ENCODE measurements at regions not wholly inside any gene's neighbourhood (a gene's known extent, or its start where the extent isn't known, plus 50 kb on each side); places are given as distances from the start of the nearest gene placed in this dataset.

GRCh38 chr16:5381481-5381880, 283.9 kb upstream of the EEF2KMT start:
- DNase-seq (ENCODE audit: low read depth in 2 of 2): no peak

DNA sequence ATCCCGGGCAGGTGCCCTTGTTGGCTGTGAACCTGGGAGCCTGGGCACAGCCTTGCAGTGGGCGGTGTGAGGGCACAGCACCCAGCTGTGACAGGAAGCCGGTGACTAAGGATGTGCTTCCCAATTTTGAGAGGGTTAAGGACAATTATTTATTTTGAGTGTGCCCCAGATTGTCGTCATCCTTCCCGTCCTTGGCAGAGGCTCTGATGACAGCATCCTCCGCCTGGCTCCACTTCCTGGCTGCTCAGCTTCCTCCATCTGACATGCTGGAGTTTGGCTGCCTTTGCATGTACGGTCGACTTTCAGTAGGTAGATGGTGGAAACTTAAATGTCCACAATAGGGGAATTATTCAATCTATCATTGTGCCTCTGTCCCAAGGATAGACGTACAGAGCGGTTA, 282.4 kb upstream of the EEF2KMT start:
- no peak for DNase-seq (ENCODE audit: low read depth in 2 of 2)

GRCh38 chr16:5378531-5378930, 280.9 kb upstream of the EEF2KMT start:
- DNase-seq (ENCODE audit: low read depth in 2 of 2): no peak

GRCh38 chr16:5377280-5377898, 279.8 kb upstream of the EEF2KMT start:
- DNase-seq (ENCODE audit: low read depth in 2 of 2): no peak

GRCh38 chr16:5374184-5374583, 276.6 kb upstream of the EEF2KMT start:
- no peak for DNase-seq (ENCODE audit: low read depth in 2 of 2)

GRCh38 chr16:5367951-5368350, 270.4 kb upstream of the EEF2KMT start:
- DNase-seq (ENCODE audit: low read depth in 2 of 2): no peak

GRCh38 chr16:5366126-5366525, 268.5 kb upstream of the EEF2KMT start:
- DNase-seq (ENCODE audit: low read depth in 2 of 2): no peak

DNA sequence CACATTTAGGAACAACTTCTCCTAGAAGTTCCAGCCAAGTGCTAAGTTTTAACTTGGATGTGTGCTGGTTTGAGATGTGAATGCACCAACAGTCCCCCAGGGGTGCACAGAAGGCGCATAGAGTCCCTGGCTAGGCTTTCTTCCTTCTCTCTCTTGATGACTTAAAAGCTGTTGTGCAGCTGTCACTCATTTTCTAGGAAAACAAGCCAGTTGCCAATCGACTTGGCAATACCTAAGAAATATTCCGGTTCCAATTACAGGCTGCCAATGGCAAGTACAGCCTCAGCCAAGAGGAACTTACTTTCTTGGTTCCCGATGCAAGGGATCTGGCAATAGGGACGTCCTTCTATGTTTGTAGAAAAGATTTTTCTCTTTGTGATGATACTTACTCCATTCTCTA, 266.6 kb upstream of the EEF2KMT start:
- no peak for DNase-seq (ENCODE audit: low read depth in 2 of 2)

GRCh38 chr16:5361322-5361721, 263.7 kb upstream of the EEF2KMT start:
- no peak for DNase-seq (ENCODE audit: low read depth in 2 of 2)

DNA sequence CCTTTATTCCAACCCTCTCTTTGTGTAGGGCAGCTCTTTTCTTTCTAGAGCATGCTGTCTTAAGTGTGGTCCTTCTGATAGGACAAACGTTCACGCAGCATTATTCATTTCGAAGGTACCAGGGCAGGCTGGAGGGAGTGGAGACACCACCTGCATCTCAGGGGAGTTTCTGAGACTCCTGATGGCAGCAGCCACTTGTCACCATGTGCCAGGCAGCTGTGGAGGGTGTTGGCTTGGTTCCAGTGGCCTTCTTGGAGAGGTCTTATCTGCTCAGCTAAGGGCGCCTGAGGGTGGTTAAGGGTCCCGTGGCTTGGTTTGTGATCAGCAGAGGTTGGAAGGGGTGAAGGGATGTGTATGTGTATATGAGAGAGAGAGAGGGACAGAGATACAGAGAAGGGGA, 257.1 kb upstream of the EEF2KMT start:
- DNase-seq (ENCODE audit: low read depth in 2 of 2): no peak

GRCh38 chr16:5349670-5350517, 252.3 kb upstream of the EEF2KMT start:
- DNase-seq (ENCODE audit: low read depth in 2 of 2): no peak

DNA sequence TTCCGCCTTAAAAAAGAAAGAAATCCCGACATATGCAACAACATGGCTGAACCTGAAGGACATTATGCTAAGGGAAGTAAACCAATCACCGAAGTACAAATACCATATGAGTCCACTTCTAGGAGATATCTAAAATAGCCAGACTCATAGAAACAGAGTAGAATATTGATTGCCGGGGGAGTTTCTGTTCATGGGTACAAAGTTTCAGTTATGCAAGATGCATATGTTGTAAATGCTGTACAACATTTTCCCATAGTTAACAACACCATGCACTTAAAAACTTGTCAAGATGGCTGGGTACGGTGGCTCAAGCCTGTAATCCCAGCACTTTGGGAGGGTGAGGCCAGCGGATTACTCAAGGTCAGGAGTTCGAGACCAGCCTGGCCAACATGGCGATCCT, 251.5 kb upstream of the EEF2KMT start:
- no peak for DNase-seq (ENCODE audit: low read depth in 2 of 2)

- no peak for DNase-seq (ENCODE audit: low read depth in 2 of 2)
These were observed 250.0 kb upstream of the EEF2KMT start for GRCh38 chr16:5347561-5347960.

- no peak for DNase-seq (ENCODE audit: low read depth in 2 of 2)
These were observed 239.3 kb upstream of the EEF2KMT start for GRCh38 chr16:5336941-5337340.

- DNase-seq (ENCODE audit: low read depth in 2 of 2): no peak
These were observed 236.4 kb upstream of the EEF2KMT start for GRCh38 chr16:5333991-5334390.

- DNase-seq (ENCODE audit: low read depth in 2 of 2): no peak
These were observed 235.5 kb upstream of the EEF2KMT start for GRCh38 chr16:5333126-5333525.

GRCh38 chr16:5330058-5330457, 232.5 kb upstream of the EEF2KMT start:
- no peak for DNase-seq (ENCODE audit: low read depth in 2 of 2)

DNA sequence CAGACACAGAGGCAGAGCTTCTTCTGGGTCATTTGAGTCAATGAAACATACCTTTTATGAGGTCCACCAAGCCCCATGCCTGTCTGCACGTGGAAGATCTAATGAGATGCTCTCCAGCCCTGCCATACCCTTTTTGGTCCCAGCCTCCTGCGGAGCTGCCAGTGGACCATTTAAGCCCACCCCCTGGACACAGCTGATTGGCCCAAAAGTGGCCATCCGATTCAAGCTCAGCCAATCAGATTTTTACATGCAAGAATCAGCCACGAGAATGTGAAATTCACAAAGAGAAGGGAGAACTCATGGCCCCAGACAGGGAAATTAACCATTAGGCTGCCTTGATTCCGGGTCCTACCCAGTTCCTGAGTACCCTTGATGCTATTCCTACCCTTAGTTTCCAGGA, 231.0 kb upstream of the EEF2KMT start:
- DNase-seq (ENCODE audit: low read depth in 2 of 2): no peak

DNA sequence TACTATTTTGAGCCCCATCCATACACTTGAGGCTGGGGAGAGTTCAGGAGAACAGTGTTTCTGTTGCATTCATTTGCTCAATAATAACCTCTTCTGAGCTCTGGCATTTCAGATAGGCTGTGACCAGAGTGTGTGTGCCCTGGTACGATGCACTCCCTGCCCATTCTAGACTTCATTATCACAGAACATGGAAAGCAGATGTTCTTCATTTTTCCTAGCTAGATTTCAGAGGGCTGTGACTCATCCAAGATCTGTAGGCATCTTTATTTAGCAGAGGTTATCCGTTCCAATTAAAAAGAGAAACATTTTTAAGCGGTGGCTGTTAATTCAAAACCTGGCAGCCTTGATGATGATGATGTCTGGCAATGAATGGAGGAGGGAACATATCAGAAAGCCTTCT, 228.8 kb upstream of the EEF2KMT start:
- DNase-seq (ENCODE audit: low read depth in 2 of 2): no peak

- DNase-seq (ENCODE audit: low read depth in 2 of 2): no peak
These were observed 228.3 kb upstream of the EEF2KMT start for GRCh38 chr16:5325932-5326331.

GRCh38 chr16:5323284-5324141, 225.9 kb upstream of the EEF2KMT start:
- no peak for DNase-seq (ENCODE audit: low read depth in 2 of 2)

- no peak for DNase-seq (ENCODE audit: low read depth in 2 of 2)
These were observed 224.3 kb upstream of the EEF2KMT start for GRCh38 chr16:5321930-5322329.

GRCh38 chr16:5319799-5320198, 222.2 kb upstream of the EEF2KMT start:
- DNase-seq (ENCODE audit: low read depth in 2 of 2): no peak

Measured in fibroblast of skin of left biceps (primary cell).